Left cardiac atrium (tissue), 4 donors: ENCODE measurements at regions not wholly inside any gene's neighbourhood (a gene's known extent, or its start where the extent isn't known, plus 50 kb on each side); places are given as distances from the start of the nearest gene placed in this dataset.
"Not testable (repeated sequence)": the region's sequence is repeated elsewhere in the genome, so short reads cannot be mapped to it uniquely, and the experiment has no call there.

Experiments used
- ATAC-seq, 2 donors: fragments of 200-7000 bp; cut with Tn5 transposase; one replicate each; pipeline ENCODE4 v1.9.1; 2020; ENCODE audit warnings: mild to moderate bottlenecking in 2 of 2, moderate library complexity in 2 of 2
- DNase-seq: peaks from one replicate; pipeline ENCODE4 v3.0.0-alpha.2; 2020
- intact Hi-C, 2 donors: fragments of 100-400 bp; cut with DNase I; formaldehyde crosslinking; loops; one replicate each; pipeline versions ENCODE4 v1.14.1 to v1.15.1; 2022 to 2023
- donor health status: DM: no; HTN: yes; CAD: no.
- donor health status: DM: no; HTN: yes; CAD: no; lungs with severe emphysema.
- donor health status: DM: yes; HTN: yes; CAD: no.
- donor health status: Dilated cardiomyopathy.

- ATAC-seq = no peak
Measured at GRCh38 chr1:181953596-181953995, 107.9 kb downstream of the ZNF648 start.

GRCh38 chr1:181951213-181951612, 110.3 kb downstream of the ZNF648 start:
- intact Hi-C loops = no loop called here
- ATAC-seq (no peak), DNase-seq (no peak)

More at GRCh38 chr1:181953596-181953995, 107.9 kb downstream of the ZNF648 start:
- no peak for DNase-seq
- intact Hi-C loops = no loop called here

GRCh38 chr1:181949500-181949899, 112.0 kb downstream of the ZNF648 start:
- DNase-seq (no peak), ATAC-seq (no peak)
- intact Hi-C loops = no loop called here

- ATAC-seq = no peak
Measured at GRCh38 chr1:181948372-181948771, 113.1 kb downstream of the ZNF648 start.

GRCh38 chr1:181947441-181947840, 114.1 kb downstream of the ZNF648 start:
- ATAC-seq (no peak), DNase-seq (no peak)
- intact Hi-C loops = no loop called here

More at GRCh38 chr1:181948372-181948771, 113.1 kb downstream of the ZNF648 start:
- DNase-seq = no peak
- intact Hi-C loops = no loop called here

GRCh38 chr1:181936768-181937581, 124.5 kb downstream of the ZNF648 start:
- ATAC-seq (peak; percentile 27 to 48), DNase-seq (peak; percentile 30)
- intact Hi-C loops = loop anchor here in 1 of 2 donors (2.0 kb wide), 1 partner anchor 458 kb away; no protein-coding TSS in a partner anchor

GRCh38 chr1:181936269-181936668, 125.2 kb downstream of the ZNF648 start:
- no peak for ATAC-seq
- no peak for DNase-seq
- intact Hi-C loops = loop anchor here in 1 of 2 donors (2.0 kb wide), 1 partner anchor 457 kb away; no protein-coding TSS in a partner anchor

- intact Hi-C loops = no loop called here
- ATAC-seq (no peak), DNase-seq (no peak)
Measured at GRCh38 chr1:181931873-181932272, 129.6 kb downstream of the ZNF648 start.

GRCh38 chr1:181930187-181930586, 131.3 kb downstream of the ZNF648 start:
- DNase-seq (no peak), ATAC-seq (no peak)
- intact Hi-C loops = no loop called here

GRCh38 chr1:181926697-181927096, 134.8 kb downstream of the ZNF648 start:
- DNase-seq = no peak
- intact Hi-C loops = no loop called here
- no peak for ATAC-seq

- DNase-seq, ATAC-seq, intact Hi-C loops: not testable (repeated sequence)
Measured at GRCh38 chr1:181924034-181924433, 137.5 kb downstream of the ZNF648 start.

GRCh38 chr1:181919542-181919941, 142.0 kb downstream of the ZNF648 start:
- DNase-seq (no peak), ATAC-seq (no peak)
- intact Hi-C loops = no loop called here

GRCh38 chr1:181918880-181919525, 142.5 kb downstream of the ZNF648 start:
- no peak for DNase-seq

GRCh38 chr1:181911715-181912114, 149.8 kb downstream of the ZNF648 start:
- DNase-seq = no peak
- intact Hi-C loops = no loop called here
- ATAC-seq = no peak

More at GRCh38 chr1:181918880-181919525, 142.5 kb downstream of the ZNF648 start:
- no peak for ATAC-seq
- intact Hi-C loops = no loop called here

- DNase-seq = no peak
- no peak for ATAC-seq
- intact Hi-C loops = no loop called here
Measured at GRCh38 chr1:181910905-181911304, 150.6 kb downstream of the ZNF648 start.

GRCh38 chr1:181909010-181909409, 152.5 kb downstream of the ZNF648 start:
- ATAC-seq = no peak
- DNase-seq = no peak
- intact Hi-C loops = no loop called here

GRCh38 chr1:181906631-181907030, 154.9 kb downstream of the ZNF648 start:
- ATAC-seq (no peak), DNase-seq (no peak)
- intact Hi-C loops = no loop called here

- ATAC-seq (no peak), DNase-seq (no peak)
- intact Hi-C loops = no loop called here
Measured at GRCh38 chr1:181905944-181906597, 155.4 kb downstream of the ZNF648 start.

- ATAC-seq = no peak
- no peak for DNase-seq
- intact Hi-C loops = no loop called here
Measured at GRCh38 chr1:181898773-181899172, 162.7 kb downstream of the ZNF648 start.

- DNase-seq (no peak), ATAC-seq (no peak)
- intact Hi-C loops = no loop called here
Measured at GRCh38 chr1:181896824-181897223, 164.7 kb downstream of the ZNF648 start.
